ENCODE measurements at regions not wholly inside any gene's neighbourhood (a gene's known extent, or its start where the extent isn't known, plus 50 kb on each side); places are given as distances from the start of the nearest gene placed in this dataset.

- TF ChIP-seq, protein P1, sequence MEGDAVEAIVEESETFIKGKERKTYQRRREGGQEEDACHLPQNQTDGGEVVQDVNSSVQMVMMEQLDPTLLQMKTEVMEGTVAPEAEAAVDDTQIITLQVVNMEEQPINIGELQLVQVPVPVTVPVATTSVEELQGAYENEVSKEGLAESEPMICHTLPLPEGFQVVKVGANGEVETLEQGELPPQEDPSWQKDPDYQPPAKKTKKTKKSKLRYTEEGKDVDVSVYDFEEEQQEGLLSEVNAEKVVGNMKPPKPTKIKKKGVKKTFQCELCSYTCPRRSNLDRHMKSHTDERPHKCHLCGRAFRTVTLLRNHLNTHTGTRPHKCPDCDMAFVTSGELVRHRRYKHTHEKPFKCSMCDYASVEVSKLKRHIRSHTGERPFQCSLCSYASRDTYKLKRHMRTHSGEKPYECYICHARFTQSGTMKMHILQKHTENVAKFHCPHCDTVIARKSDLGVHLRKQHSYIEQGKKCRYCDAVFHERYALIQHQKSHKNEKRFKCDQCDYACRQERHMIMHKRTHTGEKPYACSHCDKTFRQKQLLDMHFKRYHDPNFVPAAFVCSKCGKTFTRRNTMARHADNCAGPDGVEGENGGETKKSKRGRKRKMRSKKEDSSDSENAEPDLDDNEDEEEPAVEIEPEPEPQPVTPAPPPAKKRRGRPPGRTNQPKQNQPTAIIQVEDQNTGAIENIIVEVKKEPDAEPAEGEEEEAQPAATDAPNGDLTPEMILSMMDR (IDR thresholded peaks at IDR 0.05) = no peak
- TF ChIP-seq POLR2AphosphoS5 (IDR thresholded peaks at IDR 0.05) (no peak), POLR2A (IDR thresholded peaks at IDR 0.05) (no peak)
These were observed 86.6 kb upstream of the BMP2 start for GRCh38 chr20:6680854-6681253.

Measured in upper lobe of left lung (tissue), 4 donors.